GM12878 (cell line): ENCODE measurements at regions not wholly inside any gene's neighbourhood (a gene's known extent, or its start where the extent isn't known, plus 50 kb on each side); places are given as distances from the start of the nearest gene placed in this dataset.

ENCODE experiments used
- BHLHE40 ChIP-seq, 2 experiments: fragments of 450-650 bp in 1 of 2; IDR thresholded peaks; 2 replicates each; pipeline ENCODE4 v1.6.1; 2011 to 2017; ENCODE audit warnings: low read depth in 2 of 2, borderline replicate concordance in 1 of 2, improper control_type of control experiment in 1 of 2, low read length in 1 of 2, mild to moderate bottlenecking in 1 of 2
- CBX5 ChIP-seq: sonication (generic); IDR thresholded peaks from 2 replicates; pipeline ENCODE4 v1.6.1; 2016; ENCODE audit warnings: low read depth, moderate library complexity, mild to moderate bottlenecking, inconsistent platforms
- CREB1 ChIP-seq: IDR thresholded peaks from 2 replicates; pipeline ENCODE4 v1.6.1; 2012; ENCODE audit warnings: low read depth, mild to moderate bottlenecking, inconsistent platforms
- CREM ChIP-seq: IDR thresholded peaks from 2 replicates; pipeline ENCODE4 v1.6.1; 2014; ENCODE audit warnings: antibody characterized with exemption, low read depth
- EGR1 ChIP-seq, 2 experiments: IDR thresholded peaks; 1 replicate in 1 of 2; 2 replicates in 1 of 2; pipeline ENCODE4 v1.6.1; 2011 to 2012; ENCODE audit warnings: low read depth in 2 of 2, low read length in 2 of 2, borderline replicate concordance in 1 of 2, mild to moderate bottlenecking in 1 of 2, moderate library complexity in 1 of 2
- IRF4 ChIP-seq: IDR thresholded peaks from 2 replicates; pipeline ENCODE4 v1.6.1; 2011; ENCODE audit warnings: low read depth, low read length
- SIN3A ChIP-seq: IDR thresholded peaks from 2 replicates; pipeline ENCODE4 v1.6.1; 2012; ENCODE audit warnings: low read depth, low read length, improper control_type of control experiment
- SMAD5 ChIP-seq: IDR thresholded peaks from 2 replicates; pipeline ENCODE4 v1.6.1; 2016; ENCODE audit warnings: antibody characterized with exemption, low read depth
- SREBF2 ChIP-seq: IDR thresholded peaks from 2 replicates; pipeline ENCODE4 v1.6.1; 2012; ENCODE audit warnings: mild to moderate bottlenecking, low read length
- SRF ChIP-seq, 2 experiments: IDR thresholded peaks; 2 replicates each; pipeline ENCODE4 v1.6.1; 2011; ENCODE audit warnings: low read depth in 2 of 2, low read length in 2 of 2, mild to moderate bottlenecking in 1 of 2, moderate library complexity in 1 of 2
- TF ChIP-seq, protein P1 (sequence below), 3 experiments: IDR thresholded peaks in 2 of 3; conservative IDR thresholded peaks in 1 of 3; 2 replicates each; pipeline ENCODE4 v1.5.1; 2011; ENCODE audit warnings: low read depth in 3 of 3, low read length in 3 of 3, mild to moderate bottlenecking in 3 of 3, control low read depth in 2 of 3, moderate library complexity in 2 of 3, inconsistent platforms in 1 of 3, mixed read lengths in 1 of 3; ENCODE audit not compliant: control insufficient read depth in 2 of 3, insufficient read depth in 1 of 3; ENCODE audit errors: extremely low read depth in 1 of 3
- TF ChIP-seq, protein P2 (sequence below): IDR thresholded peaks from 2 replicates; pipeline ENCODE4 v1.6.1; 2011; ENCODE audit warnings: low read depth, mild to moderate bottlenecking, low read length, moderate library complexity, borderline replicate concordance; ENCODE audit errors: extremely low read depth

DNA sequence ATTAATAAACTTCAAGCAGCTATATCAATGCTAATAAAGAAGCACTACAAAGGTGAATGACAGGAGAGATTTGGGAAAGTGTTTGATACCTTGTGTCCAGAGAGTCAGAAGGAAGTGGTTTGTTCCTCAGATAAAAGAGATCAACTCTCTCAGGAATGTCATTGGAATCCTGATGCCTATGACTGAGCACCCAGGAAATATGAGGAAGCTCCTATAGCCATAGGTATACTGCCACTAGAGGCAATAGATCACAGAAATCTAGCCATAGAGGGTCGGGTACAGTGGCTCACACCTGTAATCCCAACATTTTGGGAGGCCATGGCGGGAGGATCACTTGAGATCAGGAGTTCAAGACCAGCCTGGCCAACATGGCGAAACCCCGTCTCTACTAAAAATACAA is 612.6 kb downstream of the DACH1 start:
- TF ChIP-seq SMAD5 (no peak), SRF (IDR thresholded peaks at IDR 0.05; ENCODE audit: low read depth in 2 of 2, low read length in 2 of 2) (no peak), EGR1 (IDR thresholded peaks at IDR 0.05; ENCODE audit: borderline replicate concordance in 1 of 2, low read depth in 2 of 2, low read length in 2 of 2) (no peak), SIN3A (no peak), BHLHE40 (IDR thresholded peaks at IDR 0.05; ENCODE audit: borderline replicate concordance in 1 of 2, low read depth in 2 of 2, low read length in 1 of 2) (no peak), SREBF2 (no peak), CBX5 (no peak), CREB1 (no peak), IRF4 (no peak), CREM (no peak)
- TF ChIP-seq, protein P1, sequence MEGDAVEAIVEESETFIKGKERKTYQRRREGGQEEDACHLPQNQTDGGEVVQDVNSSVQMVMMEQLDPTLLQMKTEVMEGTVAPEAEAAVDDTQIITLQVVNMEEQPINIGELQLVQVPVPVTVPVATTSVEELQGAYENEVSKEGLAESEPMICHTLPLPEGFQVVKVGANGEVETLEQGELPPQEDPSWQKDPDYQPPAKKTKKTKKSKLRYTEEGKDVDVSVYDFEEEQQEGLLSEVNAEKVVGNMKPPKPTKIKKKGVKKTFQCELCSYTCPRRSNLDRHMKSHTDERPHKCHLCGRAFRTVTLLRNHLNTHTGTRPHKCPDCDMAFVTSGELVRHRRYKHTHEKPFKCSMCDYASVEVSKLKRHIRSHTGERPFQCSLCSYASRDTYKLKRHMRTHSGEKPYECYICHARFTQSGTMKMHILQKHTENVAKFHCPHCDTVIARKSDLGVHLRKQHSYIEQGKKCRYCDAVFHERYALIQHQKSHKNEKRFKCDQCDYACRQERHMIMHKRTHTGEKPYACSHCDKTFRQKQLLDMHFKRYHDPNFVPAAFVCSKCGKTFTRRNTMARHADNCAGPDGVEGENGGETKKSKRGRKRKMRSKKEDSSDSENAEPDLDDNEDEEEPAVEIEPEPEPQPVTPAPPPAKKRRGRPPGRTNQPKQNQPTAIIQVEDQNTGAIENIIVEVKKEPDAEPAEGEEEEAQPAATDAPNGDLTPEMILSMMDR (IDR thresholded peaks at IDR 0.05 in 2 of 3, conservative IDR thresholded peaks at IDR 0.05 in 1 of 3; ENCODE audit: control insufficient read depth in 2 of 3, extremely low read depth in 1 of 3, insufficient read depth in 1 of 3, low read depth in 3 of 3, low read length in 3 of 3) = no peak
- TF ChIP-seq, protein P2, sequence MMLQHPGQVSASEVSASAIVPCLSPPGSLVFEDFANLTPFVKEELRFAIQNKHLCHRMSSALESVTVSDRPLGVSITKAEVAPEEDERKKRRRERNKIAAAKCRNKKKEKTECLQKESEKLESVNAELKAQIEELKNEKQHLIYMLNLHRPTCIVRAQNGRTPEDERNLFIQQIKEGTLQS = no peak
